H9 (cell line): ENCODE measurements at regions not wholly inside any gene's neighbourhood (a gene's known extent, or its start where the extent isn't known, plus 50 kb on each side); places are given as distances from the start of the nearest gene placed in this dataset.

Experiments used
- DNase-seq: peaks from one replicate; pipeline ENCODE4 v3.0.0-alpha.2; 2017
- H2AFZ ChIP-seq: one replicate; pipeline ENCODE4 v1.6.1; 2013; ENCODE audit warnings: mild to moderate bottlenecking, low read length, control low read depth, moderate library complexity
- H2AK5ac ChIP-seq: 2 replicates; pipeline ENCODE4 v1.6.1; 2013; ENCODE audit warnings: low read length, control low read depth, mixed read lengths; ENCODE audit not compliant: insufficient read length
- H2BK120ac ChIP-seq: one replicate; pipeline ENCODE4 v1.6.1; 2013; ENCODE audit warnings: low read depth, mild to moderate bottlenecking, low read length, control low read depth, inconsistent platforms; ENCODE audit not compliant: poor library complexity, severe bottlenecking
- H2BK12ac ChIP-seq: 2 replicates; pipeline ENCODE4 v1.6.1; 2013; ENCODE audit warnings: low read length, control low read depth, mixed read lengths, low read depth; ENCODE audit not compliant: insufficient read length
- H2BK15ac ChIP-seq: 2 replicates; pipeline ENCODE4 v1.6.1; 2013; ENCODE audit warnings: low read depth, low read length, control low read depth
- H2BK20ac ChIP-seq: one replicate; pipeline ENCODE4 v1.6.1; 2013; ENCODE audit warnings: low read depth, mild to moderate bottlenecking, low read length, control low read depth, inconsistent platforms; ENCODE audit not compliant: poor library complexity, severe bottlenecking
- H2BK5ac ChIP-seq: 2 replicates; pipeline ENCODE4 v1.6.1; 2013; ENCODE audit warnings: low read length, control low read depth, mixed read lengths; ENCODE audit not compliant: insufficient read length
- H3K14ac ChIP-seq: 2 replicates; pipeline ENCODE4 v1.6.1; 2013; ENCODE audit warnings: low read length, control low read depth; ENCODE audit not compliant: insufficient read depth
- H3K18ac ChIP-seq: 2 replicates; pipeline ENCODE4 v1.6.1; 2013; ENCODE audit warnings: low read depth, mild to moderate bottlenecking, mixed read lengths, low read length, control low read depth; ENCODE audit not compliant: insufficient read length
- H3K23ac ChIP-seq: 2 replicates; pipeline ENCODE4 v1.6.1; 2013; ENCODE audit warnings: low read length, control low read depth, mixed read lengths, low read depth; ENCODE audit not compliant: insufficient read length
- H3K23me2 ChIP-seq: 2 replicates; pipeline ENCODE4 v1.6.1; 2013; ENCODE audit warnings: low read depth, mild to moderate bottlenecking, mixed read lengths, low read length, control low read depth; ENCODE audit not compliant: insufficient read length, poor library complexity, severe bottlenecking
- H3K27ac ChIP-seq: 2 replicates; pipeline ENCODE4 v1.5.1; 2013; ENCODE audit warnings: low read length, control low read depth, mixed read lengths, low read depth; ENCODE audit not compliant: insufficient read length
- H3K27me3 ChIP-seq: 2 replicates; pipeline ENCODE4 v1.6.1; 2013; ENCODE audit warnings: low read length, control low read depth, inconsistent platforms; ENCODE audit not compliant: insufficient read depth
- H3K4ac ChIP-seq: 2 replicates; pipeline ENCODE4 v1.6.1; 2013; ENCODE audit warnings: low read depth, mild to moderate bottlenecking, control low read depth, inconsistent platforms, low read length, moderate library complexity
- H3K4me1 ChIP-seq: 2 replicates; pipeline ENCODE4 v1.6.1; 2013; ENCODE audit warnings: low read length, control low read depth, inconsistent platforms; ENCODE audit not compliant: insufficient read depth
- H3K4me2 ChIP-seq: 2 replicates; pipeline ENCODE4 v1.6.1; 2013; ENCODE audit warnings: low read length, control low read depth, mixed read lengths; ENCODE audit not compliant: insufficient read length, insufficient read depth
- H3K56ac ChIP-seq: 2 replicates; pipeline ENCODE4 v1.6.1; 2013; ENCODE audit warnings: low read depth, mild to moderate bottlenecking, mixed read lengths, low read length, control low read depth; ENCODE audit not compliant: insufficient read length
- H3K79me1 ChIP-seq: 2 replicates; pipeline ENCODE4 v1.6.1; 2013; ENCODE audit warnings: low read depth, mild to moderate bottlenecking, moderate library complexity, low read length, control low read depth, inconsistent platforms; ENCODE audit not compliant: insufficient read depth, poor library complexity, severe bottlenecking
- H3K79me2 ChIP-seq: 2 replicates; pipeline ENCODE4 v1.6.1; 2013; ENCODE audit warnings: low read length, control low read depth, inconsistent platforms; ENCODE audit not compliant: insufficient read depth
- H3K9ac ChIP-seq: 2 replicates; pipeline ENCODE4 v1.6.1; 2013; ENCODE audit warnings: low read length, control low read depth, mixed read lengths; ENCODE audit not compliant: insufficient read length; ENCODE audit errors: extremely low read depth
- H3K9me3 ChIP-seq: one replicate; pipeline ENCODE4 v1.6.1; 2013; ENCODE audit warnings: low read depth, low read length, inconsistent platforms; ENCODE audit not compliant: control insufficient read depth
- H3T11ph ChIP-seq: one replicate; pipeline ENCODE4 v1.6.1; 2013; ENCODE audit warnings: mild to moderate bottlenecking, low read length, control low read depth, inconsistent platforms
- H4K20me1 ChIP-seq: one replicate; pipeline ENCODE4 v1.6.1; 2013; ENCODE audit not compliant: control insufficient read depth, insufficient read length, insufficient read depth
- H4K5ac ChIP-seq: 2 replicates; pipeline ENCODE4 v1.6.1; 2013; ENCODE audit warnings: low read depth, mild to moderate bottlenecking, mixed read lengths, low read length, control low read depth; ENCODE audit not compliant: insufficient read length
- H4K8ac ChIP-seq: replicated peaks from 2 replicates; pipeline ENCODE4 v1.6.1; 2013; ENCODE audit warnings: low read length, control low read depth, mixed read lengths, low read depth; ENCODE audit not compliant: insufficient read length
- H4K91ac ChIP-seq: 2 replicates; pipeline ENCODE4 v1.6.1; 2013; ENCODE audit warnings: low read depth, mild to moderate bottlenecking, moderate library complexity, mixed read lengths, low read length, control low read depth; ENCODE audit not compliant: insufficient read length
- H3K27ac Mint-ChIP-seq, 3 experiments: 2 replicates in 2 of 3; 3 replicates in 1 of 3; pipeline ENCODE4 v1.8.0; 2020 to 2021; ENCODE audit warnings: mixed read lengths in 3 of 3, mild to moderate bottlenecking in 1 of 3, moderate library complexity in 1 of 3
- H3K27me3 Mint-ChIP-seq: 2 replicates; pipeline ENCODE4 v1.8.0; 2021; ENCODE audit warnings: low read depth, mild to moderate bottlenecking, moderate library complexity, mixed read lengths
- H3K36me3 Mint-ChIP-seq, 3 experiments: 2 replicates in 2 of 3; 3 replicates in 1 of 3; pipeline ENCODE4 v1.8.0; 2020 to 2021; ENCODE audit warnings: low read depth in 3 of 3, mixed read lengths in 3 of 3; ENCODE audit not compliant: insufficient read depth in 1 of 3
- H3K4me1 Mint-ChIP-seq, 2 experiments: 2 replicates each; pipeline ENCODE4 v1.8.0; 2020; ENCODE audit warnings: mixed read lengths in 2 of 2
- H3K4me3 Mint-ChIP-seq, 2 experiments: 2 replicates in 1 of 2; 3 replicates in 1 of 2; pipeline ENCODE4 v1.8.0; 2020 to 2021; ENCODE audit warnings: mild to moderate bottlenecking in 2 of 2, mixed read lengths in 2 of 2, moderate library complexity in 1 of 2
- H3K9me3 Mint-ChIP-seq, 2 experiments: 2 replicates in 1 of 2; 3 replicates in 1 of 2; pipeline ENCODE4 v1.8.0; 2020; ENCODE audit warnings: mild to moderate bottlenecking in 2 of 2, mixed read lengths in 2 of 2, moderate library complexity in 1 of 2
- CTCF ChIP-seq: fragments of 200-600 bp; sonication (generic); conservative IDR thresholded peaks from 3 replicates; pipeline ENCODE4 v1.8.0; 2021; ENCODE audit warnings: antibody characterized with exemption, mild to moderate bottlenecking
- WGBS: extraction: QIAGEN DNeasy Blood & Tissue Kit; methylation state at CpG from one replicate; pipeline ENCODE4 v1.1.7; 2013; ENCODE audit warnings: missing lambda C conversion rate, low lambda C conversion rate, mixed read lengths; ENCODE audit not compliant: insufficient read length; ENCODE audit errors: extremely low coverage; 5-methylcytosine and 5-hydroxymethylcytosine counted together

GRCh38 chr5:145540375-145540774 is 294.8 kb downstream of the PRELID2 start:
- Histone ChIP-seq H3K27me3 (no peaks in the 10 kb centered on the region), H4K20me1 (no peaks in the 10 kb centered on the region), H3K9me3 (no peaks in the 10 kb centered on the region), H2AFZ (no peak overlapping the region), H4K8ac (no peak overlapping the region), H2BK20ac (no peak overlapping the region), H3K27ac (no peak overlapping the region), H2AK5ac (no peak overlapping the region), H3K4ac (no peak overlapping the region), H3K79me1 (no peaks in the 10 kb centered on the region), H4K5ac (no peak overlapping the region), H3T11ph (no peak overlapping the region), H3K23ac (no peak overlapping the region), H3K14ac (no peak overlapping the region), H3K4me1 (peaks cover 2% of the 10 kb centered on the region; the same call in 1 of the 2 replicates), H3K18ac (no peak overlapping the region), H4K91ac (no peak overlapping the region), H3K56ac (no peak overlapping the region), H2BK5ac (no peak overlapping the region), H3K79me2 (no peaks in the 10 kb centered on the region), H3K9ac (no peak overlapping the region), H2BK12ac (no peak overlapping the region), H2BK120ac (no peak overlapping the region), H3K4me2 (no peak overlapping the region), H2BK15ac (no peak overlapping the region), H3K23me2 (no peaks in the 10 kb centered on the region)
- TF ChIP-seq CTCF = no peak
- peaks cover 0 to 9% (median 0%) of the 10 kb centered on the region in 3 experiments; a peak in 4 of 7 replicates for H3K36me3 Mint-ChIP-seq
- peaks cover 9 to 11% of the 10 kb centered on the region in 2 experiments for H3K9me3 Mint-ChIP-seq
- no peak for DNase-seq
- H3K4me1 Mint-ChIP-seq = peaks cover 13 to 14% of the 10 kb centered on the region in 2 experiments
- no peaks in the 10 kb centered on the region for H3K27me3 Mint-ChIP-seq
- no peak overlapping the region for H3K27ac Mint-ChIP-seq
- no CpG with 5 or more reads among the region's 1 CpG for WGBS
- no peak overlapping the region for H3K4me3 Mint-ChIP-seq
